ENCODE measurements at regions not wholly inside any gene's neighbourhood (a gene's known extent, or its start where the extent isn't known, plus 50 kb on each side); places are given as distances from the start of the nearest gene placed in this dataset.
"Not testable (repeated sequence)": the region's sequence is repeated elsewhere in the genome, so short reads cannot be mapped to it uniquely, and the experiment has no call there.

DNA sequence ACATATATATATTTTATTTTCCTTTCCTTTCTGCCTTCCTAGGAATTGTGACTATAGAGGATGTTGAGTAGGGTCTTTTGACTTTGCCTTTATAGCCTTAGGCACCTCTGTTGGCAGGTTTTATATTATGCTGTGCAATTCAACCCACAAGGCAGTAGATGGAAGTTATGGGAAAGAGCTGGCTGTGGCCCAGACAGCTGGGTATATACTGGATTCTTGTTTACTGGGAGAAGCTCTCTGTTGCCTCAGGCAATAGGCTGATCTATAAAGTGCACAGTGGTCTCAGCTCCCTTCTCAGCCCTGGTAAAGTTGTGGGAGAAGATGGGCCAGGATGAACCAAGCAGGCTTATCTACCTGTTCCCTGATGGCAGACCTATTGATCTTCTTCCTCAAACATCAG, 342.0 kb downstream of the GBA3 start:
- TF ChIP-seq, protein P1, sequence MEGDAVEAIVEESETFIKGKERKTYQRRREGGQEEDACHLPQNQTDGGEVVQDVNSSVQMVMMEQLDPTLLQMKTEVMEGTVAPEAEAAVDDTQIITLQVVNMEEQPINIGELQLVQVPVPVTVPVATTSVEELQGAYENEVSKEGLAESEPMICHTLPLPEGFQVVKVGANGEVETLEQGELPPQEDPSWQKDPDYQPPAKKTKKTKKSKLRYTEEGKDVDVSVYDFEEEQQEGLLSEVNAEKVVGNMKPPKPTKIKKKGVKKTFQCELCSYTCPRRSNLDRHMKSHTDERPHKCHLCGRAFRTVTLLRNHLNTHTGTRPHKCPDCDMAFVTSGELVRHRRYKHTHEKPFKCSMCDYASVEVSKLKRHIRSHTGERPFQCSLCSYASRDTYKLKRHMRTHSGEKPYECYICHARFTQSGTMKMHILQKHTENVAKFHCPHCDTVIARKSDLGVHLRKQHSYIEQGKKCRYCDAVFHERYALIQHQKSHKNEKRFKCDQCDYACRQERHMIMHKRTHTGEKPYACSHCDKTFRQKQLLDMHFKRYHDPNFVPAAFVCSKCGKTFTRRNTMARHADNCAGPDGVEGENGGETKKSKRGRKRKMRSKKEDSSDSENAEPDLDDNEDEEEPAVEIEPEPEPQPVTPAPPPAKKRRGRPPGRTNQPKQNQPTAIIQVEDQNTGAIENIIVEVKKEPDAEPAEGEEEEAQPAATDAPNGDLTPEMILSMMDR (conservative IDR thresholded peaks at IDR 0.05; ENCODE audit: low read length) = no peak
- DNase-seq (ENCODE audit: low read depth) = peak; percentile 29
- H3K4me3 ChIP-seq (ENCODE audit: low read length) = no peak overlapping the region

DNA sequence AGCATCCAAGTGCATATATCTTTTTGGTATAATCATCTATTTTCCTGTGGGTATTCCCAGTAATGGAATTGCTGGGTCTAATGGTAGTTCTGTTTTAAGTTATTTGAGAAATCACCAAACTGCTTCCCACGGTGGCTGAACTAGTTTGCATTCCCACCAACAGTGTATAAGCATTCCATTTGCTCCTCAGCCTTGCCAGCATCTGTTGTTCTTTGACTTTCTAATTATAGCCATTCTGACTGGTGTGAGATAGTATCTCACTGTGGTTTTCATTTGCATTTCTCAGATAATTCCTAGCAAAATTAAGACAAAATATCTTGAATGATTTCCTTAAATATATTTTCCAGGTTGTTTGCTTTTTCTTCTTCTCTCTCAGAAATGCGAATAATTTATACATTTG, 341.1 kb downstream of the GBA3 start:
- TF ChIP-seq, protein P1 (conservative IDR thresholded peaks at IDR 0.05; ENCODE audit: low read length) = no peak
- DNase-seq (ENCODE audit: low read depth) = peak; percentile 87
- H3K4me3 ChIP-seq (ENCODE audit: low read length) = no peak overlapping the region

DNA sequence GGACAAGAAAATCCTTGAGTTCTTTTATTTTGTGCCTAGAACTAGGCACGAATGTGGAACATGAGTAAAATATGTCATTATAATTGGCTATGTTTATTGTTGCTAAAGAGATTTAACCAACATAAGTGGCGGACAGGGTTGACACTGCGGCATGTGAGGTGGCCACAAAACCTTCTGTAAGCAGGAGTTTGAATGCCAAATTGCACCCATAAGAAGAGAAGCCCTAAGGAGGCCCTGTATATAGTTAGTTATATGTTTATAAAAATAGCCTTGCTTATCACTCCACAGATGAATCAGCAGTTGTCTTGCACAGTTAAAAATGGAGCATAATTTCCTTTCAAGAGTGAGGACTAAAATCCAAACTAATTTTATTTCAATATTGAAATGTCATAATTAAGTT, 336.1 kb downstream of the GBA3 start:
- TF ChIP-seq, protein P1 (conservative IDR thresholded peaks at IDR 0.05; ENCODE audit: low read length) = no peak
- no peak for DNase-seq (ENCODE audit: low read depth)

DNA sequence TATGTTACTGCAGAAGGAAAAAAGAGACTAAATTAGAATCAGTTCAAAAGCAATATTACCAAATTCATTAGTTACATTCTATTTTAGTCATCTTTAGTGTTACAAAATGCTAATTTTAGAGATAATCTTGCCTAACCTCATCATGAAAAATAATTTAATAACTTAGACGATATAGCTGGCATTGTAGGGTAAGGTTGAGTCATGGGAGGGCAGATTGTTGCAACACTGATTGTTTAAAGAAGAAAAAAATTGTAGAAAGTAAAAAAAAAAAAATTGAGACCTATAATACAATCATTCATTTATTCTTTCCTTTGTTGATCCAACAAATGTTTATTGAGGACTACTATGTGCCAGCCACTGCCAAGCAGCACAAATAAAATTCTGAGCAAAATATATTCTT, 330.9 kb downstream of the GBA3 start:
- TF ChIP-seq, protein P1 (conservative IDR thresholded peaks at IDR 0.05; ENCODE audit: low read length) = no peak
- no peak overlapping the region for H3K4me3 ChIP-seq (ENCODE audit: low read length)
- DNase-seq (ENCODE audit: low read depth) = no peak

More for the DNA sequence above, 336.1 kb downstream of the GBA3 start:
- no peak overlapping the region for H3K4me3 ChIP-seq (ENCODE audit: low read length)

DNA sequence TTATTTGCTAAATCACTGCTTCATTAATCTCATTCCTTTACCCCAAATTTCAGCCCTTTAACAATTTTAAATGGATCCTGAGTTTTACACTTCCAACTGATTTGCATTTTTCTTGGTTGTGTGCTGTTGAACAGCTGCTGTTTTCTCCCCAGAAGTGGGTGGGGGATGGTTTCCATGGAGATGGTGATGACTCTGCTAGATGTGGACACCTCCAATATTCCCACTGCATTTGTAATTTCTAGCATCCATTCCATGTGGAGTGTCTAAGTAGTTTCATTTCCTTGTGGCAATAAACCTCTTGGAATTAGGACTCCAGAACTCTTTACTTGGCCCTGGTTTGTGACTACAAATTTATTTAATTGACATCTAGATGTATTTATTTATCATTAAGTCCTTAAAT, 330.4 kb downstream of the GBA3 start:
- TF ChIP-seq, protein P1 (conservative IDR thresholded peaks at IDR 0.05; ENCODE audit: low read length) = no peak
- peak; percentile 58 for DNase-seq (ENCODE audit: low read depth)
- no peak overlapping the region for H3K4me3 ChIP-seq (ENCODE audit: low read length)

DNA sequence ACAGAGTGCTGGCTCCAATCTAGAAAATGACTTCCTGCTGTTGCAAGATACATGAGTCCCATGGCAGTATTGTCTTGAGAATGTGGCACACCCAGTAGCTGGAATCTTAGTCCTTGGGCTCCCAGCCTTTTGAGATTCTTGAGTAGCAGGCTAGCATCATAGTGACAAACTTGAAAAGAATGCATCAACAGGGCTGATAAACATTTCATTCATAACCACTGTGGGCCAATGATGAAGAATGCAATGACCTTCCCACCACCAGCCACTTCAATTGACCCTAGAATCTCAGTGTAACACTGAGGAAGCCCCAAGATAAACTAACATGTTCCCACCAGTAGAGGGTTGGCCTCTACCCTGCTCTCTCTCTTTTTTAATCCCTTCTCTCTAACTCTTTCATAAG, 329.3 kb downstream of the GBA3 start:
- H3K4me3 ChIP-seq (ENCODE audit: low read length) = no peak overlapping the region
- peak; percentile 98 for DNase-seq (ENCODE audit: low read depth)
- TF ChIP-seq, protein P1 (conservative IDR thresholded peaks at IDR 0.05; ENCODE audit: low read length) = peak; percentile 29

DNA sequence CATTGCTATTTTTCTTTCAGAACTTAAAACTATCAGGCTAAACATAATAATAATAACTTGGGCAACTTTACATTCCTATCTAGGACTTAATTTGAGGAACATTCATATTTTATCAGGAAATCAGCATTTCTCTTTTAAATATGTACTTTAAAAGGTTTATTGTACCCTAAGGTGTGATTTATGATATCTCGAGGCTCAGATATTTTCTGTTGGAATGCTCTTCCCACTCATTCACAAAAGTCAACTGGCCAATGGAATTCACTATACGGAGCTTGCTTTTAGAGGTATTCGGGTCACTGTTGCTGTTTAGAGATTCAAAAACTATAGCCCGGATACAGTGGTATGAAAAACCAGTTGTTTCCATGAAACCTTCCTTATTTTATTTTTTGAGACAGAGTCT, 328.3 kb downstream of the GBA3 start:
- TF ChIP-seq, protein P1 (conservative IDR thresholded peaks at IDR 0.05; ENCODE audit: low read length) = no peak
- no peak overlapping the region for H3K4me3 ChIP-seq (ENCODE audit: low read length)
- DNase-seq (ENCODE audit: low read depth) = no peak

DNA sequence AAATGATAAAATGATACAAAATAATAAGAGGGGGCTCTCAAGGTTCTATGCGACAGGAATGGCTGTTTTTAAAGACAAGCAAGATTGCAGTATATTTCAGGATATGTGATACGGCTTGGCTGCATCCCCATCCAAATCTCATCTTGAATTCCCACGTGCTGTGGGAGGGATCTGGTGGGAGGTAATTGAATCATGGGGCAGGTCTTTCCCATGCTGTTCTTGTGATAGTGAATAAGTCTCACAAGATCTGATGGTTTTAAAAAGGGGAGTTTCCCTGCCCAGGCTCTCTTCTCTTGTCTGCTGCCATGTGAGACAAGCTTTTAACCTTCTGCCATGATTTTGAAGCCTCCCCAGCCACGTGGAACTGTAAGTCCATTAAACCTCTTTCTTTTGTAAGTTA, 327.7 kb downstream of the GBA3 start:
- not testable (repeated sequence) for DNase-seq (ENCODE audit: low read depth); H3K4me3 ChIP-seq (ENCODE audit: low read length)
